ENCODE measurements at regions not wholly inside any gene's neighbourhood (a gene's known extent, or its start where the extent isn't known, plus 50 kb on each side); places are given as distances from the start of the nearest gene placed in this dataset.

- TF ChIP-seq, protein P1, sequence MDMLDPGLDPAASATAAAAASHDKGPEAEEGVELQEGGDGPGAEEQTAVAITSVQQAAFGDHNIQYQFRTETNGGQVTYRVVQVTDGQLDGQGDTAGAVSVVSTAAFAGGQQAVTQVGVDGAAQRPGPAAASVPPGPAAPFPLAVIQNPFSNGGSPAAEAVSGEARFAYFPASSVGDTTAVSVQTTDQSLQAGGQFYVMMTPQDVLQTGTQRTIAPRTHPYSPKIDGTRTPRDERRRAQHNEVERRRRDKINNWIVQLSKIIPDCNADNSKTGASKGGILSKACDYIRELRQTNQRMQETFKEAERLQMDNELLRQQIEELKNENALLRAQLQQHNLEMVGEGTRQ (IDR thresholded peaks at IDR 0.05; ENCODE audit: low read depth, low read length): no peak
- TF ChIP-seq, protein P2, sequence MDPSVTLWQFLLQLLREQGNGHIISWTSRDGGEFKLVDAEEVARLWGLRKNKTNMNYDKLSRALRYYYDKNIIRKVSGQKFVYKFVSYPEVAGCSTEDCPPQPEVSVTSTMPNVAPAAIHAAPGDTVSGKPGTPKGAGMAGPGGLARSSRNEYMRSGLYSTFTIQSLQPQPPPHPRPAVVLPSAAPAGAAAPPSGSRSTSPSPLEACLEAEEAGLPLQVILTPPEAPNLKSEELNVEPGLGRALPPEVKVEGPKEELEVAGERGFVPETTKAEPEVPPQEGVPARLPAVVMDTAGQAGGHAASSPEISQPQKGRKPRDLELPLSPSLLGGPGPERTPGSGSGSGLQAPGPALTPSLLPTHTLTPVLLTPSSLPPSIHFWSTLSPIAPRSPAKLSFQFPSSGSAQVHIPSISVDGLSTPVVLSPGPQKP (IDR thresholded peaks at IDR 0.05; ENCODE audit: borderline replicate concordance, low read depth, low read length): no peak
- TF ChIP-seq POLR2A (IDR thresholded peaks at IDR 0.05; ENCODE audit: low read depth, low read length): no peak
- TF ChIP-seq RFX5 (IDR thresholded peaks at IDR 0.05; ENCODE audit: low read depth, low read length): no peak
- no peak for TF ChIP-seq CEBPB (IDR thresholded peaks at IDR 0.05; ENCODE audit: low read depth, low read length)
- no peak overlapping the region for H4K5ac ChIP-seq (ENCODE audit: low read depth, low read length)
- in situ Hi-C loops (cut with MboI; ENCODE audit: low sequenced_read_pairs): no loop called here
- ChIA-PET POLR2A (ENCODE audit: unreplicated experiment) (no interaction called here), CTCF (no interaction called here)
- H4K20me1 ChIP-seq (ENCODE audit: insufficient read depth, low read length): no peaks in the 10 kb centered on the region
- ATAC-seq (ENCODE audit: low read depth): no peak
- no peak overlapping the region for H3K9ac ChIP-seq (ENCODE audit: low read depth, low read length)
- no peak overlapping the region for H2BK15ac ChIP-seq (ENCODE audit: low read depth, low read length)
- no peak overlapping the region for H2BK120ac ChIP-seq (ENCODE audit: low read depth, low read length)
- no TSS peak for BruUV-seq (replicated peaks)
- intact Hi-C loops (cut with micrococcal nuclease): no loop called here
- H2AFZ ChIP-seq (replicated peaks; ENCODE audit: low read length, poor library complexity): no peak overlapping the region
- no peak overlapping the region for H3K4ac ChIP-seq (ENCODE audit: low read depth, low read length)
- peaks cover 3% of the 10 kb centered on the region; the same call in 1 of the 2 replicates for H3K9me3 ChIP-seq (ENCODE audit: control insufficient read depth, insufficient read depth, low read length)
- H3K4me1 ChIP-seq (ENCODE audit: control insufficient read depth, insufficient read depth, low read length): no peaks in the 10 kb centered on the region
- H3K23ac ChIP-seq (ENCODE audit: low read depth, low read length): no peak overlapping the region
- H3K27ac ChIP-seq (ENCODE audit: insufficient read depth, low read length): no peak overlapping the region
- no peak overlapping the region for H3K18ac ChIP-seq (ENCODE audit: low read depth, low read length)
- H3K27me3 ChIP-seq (ENCODE audit: control insufficient read depth, insufficient read depth, low read length): no peaks in the 10 kb centered on the region
- no peaks in the 10 kb centered on the region for H3K9me1 ChIP-seq (ENCODE audit: insufficient read depth, low read length)
- H2BK5ac ChIP-seq (ENCODE audit: low read depth, low read length, poor library complexity, severe bottlenecking): no peak overlapping the region
- 0% methylated on average over 1 of the region's 5 CpGs; no CpG with 5 or more reads in 1 of the 2 experiments for WGBS, 2 experiments (ENCODE audit: extremely low coverage in 2 of 2, insufficient read length in 1 of 2)
- H3K36me3 ChIP-seq (ENCODE audit: control insufficient read depth, insufficient read depth, low read length): no peaks in the 10 kb centered on the region
- H2AK5ac ChIP-seq (ENCODE audit: low read depth, low read length): no peak overlapping the region
- H3K14ac ChIP-seq (replicated peaks; ENCODE audit: low read depth, low read length): no peak overlapping the region
- no peaks in the 10 kb centered on the region for H3K79me1 ChIP-seq (ENCODE audit: low read depth in 1 of 2, low read length in 2 of 2)
- no peak overlapping the region for H4K91ac ChIP-seq (ENCODE audit: insufficient read depth, low read depth, low read length)
- no peak overlapping the region for H3K4me3 ChIP-seq (ENCODE audit: insufficient read depth, low read depth, low read length)
- no peak for DNase-seq
- H3K4me2 ChIP-seq (ENCODE audit: low read depth, low read length): no peak overlapping the region
- dilution Hi-C loops (cut with HindIII; ENCODE audit: low sequenced_read_pairs, unreplicated experiment): no loop called here
- no peak overlapping the region for H2AK9ac ChIP-seq (replicated peaks; ENCODE audit: low read depth, low read length, poor library complexity)
- H4K8ac ChIP-seq (ENCODE audit: low read depth in 2 of 2, low read length in 2 of 2): no peak overlapping the region
- no peak overlapping the region for H2BK20ac ChIP-seq (ENCODE audit: low read depth, low read length)
- no peak overlapping the region for H3K56ac ChIP-seq (ENCODE audit: extremely low read depth, insufficient read depth, low read length)
These were observed 328.7 kb downstream of the FAM181B start for GRCh38 chr11:82404981-82405380.
